ENCODE measurements at regions not wholly inside any gene's neighbourhood (a gene's known extent, or its start where the extent isn't known, plus 50 kb on each side); places are given as distances from the start of the nearest gene placed in this dataset.

GRCh38 chr12:20314328-20314727 is 54.0 kb upstream of the PDE3A start:
- H2AFZ ChIP-seq (ENCODE audit: low read depth, low read length): no peak overlapping the region
- H3K9ac ChIP-seq (ENCODE audit: insufficient read depth in 1 of 2, low read depth in 2 of 2, low read length in 2 of 2): no peak overlapping the region
- DNase-seq (ENCODE audit: extremely low read depth in 1 of 4, low spot score in 3 of 4) (no peak), FAIRE-seq (no peak), ATAC-seq (no peak)
- no peaks in the 10 kb centered on the region for H3K9me1 ChIP-seq (ENCODE audit: control insufficient read depth, insufficient read depth, low read length)
- H3K4me1 ChIP-seq (replicated peaks in 1 of 2; ENCODE audit: control insufficient read depth in 2 of 2, insufficient read depth in 2 of 2, low read length in 2 of 2): no peaks in the 10 kb centered on the region
- H3K36me3 ChIP-seq (ENCODE audit: control insufficient read depth, insufficient read depth, low read length): no peaks in the 10 kb centered on the region
- WGBS (ENCODE audit: insufficient coverage, low coverage, missing lambda C conversion rate): 6% methylated on average over 2 of the region's 2 CpGs
- BruUV-seq (replicated peaks): no TSS peak
- H3K27ac ChIP-seq (ENCODE audit: extremely low read depth, low read depth, low read length): no peak overlapping the region
- POLR2A ChIA-PET: no interaction called here
- H3K79me2 ChIP-seq (ENCODE audit: control insufficient read depth, insufficient read depth, low read length): no peaks in the 10 kb centered on the region
- no peak overlapping the region for H3K4me2 ChIP-seq (ENCODE audit: insufficient read depth, low read length)
- in situ Hi-C loops (cut with MboI) (no loop called here), intact Hi-C loops (cut with micrococcal nuclease) (no loop called here)
- H3K4me3 ChIP-seq: no peak overlapping the region
- no peaks in the 10 kb centered on the region for H3K9me3 ChIP-seq (replicated peaks; ENCODE audit: control insufficient read depth, insufficient read depth, low read depth, low read length)
- H4K20me1 ChIP-seq (replicated peaks; ENCODE audit: control insufficient read depth, insufficient read depth, low read length): no peaks in the 10 kb centered on the region
- H3K27me3 ChIP-seq (ENCODE audit: control insufficient read depth in 2 of 2, insufficient read depth in 2 of 2, low read length in 2 of 2): no peaks in the 10 kb centered on the region
- CTCF ChIA-PET (ENCODE audit: low intra/inter-chr PET ratio): no interaction called here
- TF ChIP-seq POLR2H (tag; IDR thresholded peaks at IDR 0.05; ENCODE audit: low read depth) (no peak), PHTF2 (CRISPR knock-in tag; IDR thresholded peaks at IDR 0.05) (no peak), NCOA6 (IDR thresholded peaks at IDR 0.05) (no peak), HNRNPL (IDR thresholded peaks at IDR 0.05; ENCODE audit: low read depth, low read length) (no peak), IFI16 (CRISPR knock-in tag; IDR thresholded peaks at IDR 0.05) (no peak), ZBTB7A (IDR thresholded peaks at IDR 0.05; ENCODE audit: borderline replicate concordance, control insufficient read depth, low read depth, low read length) (no peak), ZNF408 (CRISPR knock-in tag; IDR thresholded peaks at IDR 0.05; ENCODE audit: low read depth) (no peak), FOXO4 (CRISPR knock-in tag; IDR thresholded peaks at IDR 0.05) (no peak), CAMTA2 (CRISPR knock-in tag; conservative IDR thresholded peaks at IDR 0.05) (no peak), RHOXF2B (CRISPR knock-in tag; conservative IDR thresholded peaks at IDR 0.05) (no peak)
- TF ChIP-seq, protein P1, sequence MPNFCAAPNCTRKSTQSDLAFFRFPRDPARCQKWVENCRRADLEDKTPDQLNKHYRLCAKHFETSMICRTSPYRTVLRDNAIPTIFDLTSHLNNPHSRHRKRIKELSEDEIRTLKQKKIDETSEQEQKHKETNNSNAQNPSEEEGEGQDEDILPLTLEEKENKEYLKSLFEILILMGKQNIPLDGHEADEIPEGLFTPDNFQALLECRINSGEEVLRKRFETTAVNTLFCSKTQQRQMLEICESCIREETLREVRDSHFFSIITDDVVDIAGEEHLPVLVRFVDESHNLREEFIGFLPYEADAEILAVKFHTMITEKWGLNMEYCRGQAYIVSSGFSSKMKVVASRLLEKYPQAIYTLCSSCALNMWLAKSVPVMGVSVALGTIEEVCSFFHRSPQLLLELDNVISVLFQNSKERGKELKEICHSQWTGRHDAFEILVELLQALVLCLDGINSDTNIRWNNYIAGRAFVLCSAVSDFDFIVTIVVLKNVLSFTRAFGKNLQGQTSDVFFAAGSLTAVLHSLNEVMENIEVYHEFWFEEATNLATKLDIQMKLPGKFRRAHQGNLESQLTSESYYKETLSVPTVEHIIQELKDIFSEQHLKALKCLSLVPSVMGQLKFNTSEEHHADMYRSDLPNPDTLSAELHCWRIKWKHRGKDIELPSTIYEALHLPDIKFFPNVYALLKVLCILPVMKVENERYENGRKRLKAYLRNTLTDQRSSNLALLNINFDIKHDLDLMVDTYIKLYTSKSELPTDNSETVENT (CRISPR knock-in tag; IDR thresholded peaks at IDR 0.05): no peak
- TF ChIP-seq, protein P2, sequence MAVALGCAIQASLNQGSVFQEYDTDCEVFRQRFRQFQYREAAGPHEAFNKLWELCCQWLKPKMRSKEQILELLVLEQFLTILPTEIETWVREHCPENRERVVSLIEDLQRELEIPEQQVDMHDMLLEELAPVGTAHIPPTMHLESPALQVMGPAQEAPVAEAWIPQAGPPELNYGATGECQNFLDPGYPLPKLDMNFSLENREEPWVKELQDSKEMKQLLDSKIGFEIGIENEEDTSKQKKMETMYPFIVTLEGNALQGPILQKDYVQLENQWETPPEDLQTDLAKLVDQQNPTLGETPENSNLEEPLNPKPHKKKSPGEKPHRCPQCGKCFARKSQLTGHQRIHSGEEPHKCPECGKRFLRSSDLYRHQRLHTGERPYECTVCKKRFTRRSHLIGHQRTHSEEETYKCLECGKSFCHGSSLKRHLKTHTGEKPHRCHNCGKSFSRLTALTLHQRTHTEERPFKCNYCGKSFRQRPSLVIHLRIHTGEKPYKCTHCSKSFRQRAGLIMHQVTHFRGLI (CRISPR knock-in tag; IDR thresholded peaks at IDR 0.05): no peak
- TF ChIP-seq, protein P3, sequence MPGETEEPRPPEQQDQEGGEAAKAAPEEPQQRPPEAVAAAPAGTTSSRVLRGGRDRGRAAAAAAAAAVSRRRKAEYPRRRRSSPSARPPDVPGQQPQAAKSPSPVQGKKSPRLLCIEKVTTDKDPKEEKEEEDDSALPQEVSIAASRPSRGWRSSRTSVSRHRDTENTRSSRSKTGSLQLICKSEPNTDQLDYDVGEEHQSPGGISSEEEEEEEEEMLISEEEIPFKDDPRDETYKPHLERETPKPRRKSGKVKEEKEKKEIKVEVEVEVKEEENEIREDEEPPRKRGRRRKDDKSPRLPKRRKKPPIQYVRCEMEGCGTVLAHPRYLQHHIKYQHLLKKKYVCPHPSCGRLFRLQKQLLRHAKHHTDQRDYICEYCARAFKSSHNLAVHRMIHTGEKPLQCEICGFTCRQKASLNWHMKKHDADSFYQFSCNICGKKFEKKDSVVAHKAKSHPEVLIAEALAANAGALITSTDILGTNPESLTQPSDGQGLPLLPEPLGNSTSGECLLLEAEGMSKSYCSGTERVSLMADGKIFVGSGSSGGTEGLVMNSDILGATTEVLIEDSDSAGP (CRISPR knock-in tag; IDR thresholded peaks at IDR 0.05): no peak

Measured in K562 (cell line).